ENCODE measurements at regions not wholly inside any gene's neighbourhood (a gene's known extent, or its start where the extent isn't known, plus 50 kb on each side); places are given as distances from the start of the nearest gene placed in this dataset.

DNA sequence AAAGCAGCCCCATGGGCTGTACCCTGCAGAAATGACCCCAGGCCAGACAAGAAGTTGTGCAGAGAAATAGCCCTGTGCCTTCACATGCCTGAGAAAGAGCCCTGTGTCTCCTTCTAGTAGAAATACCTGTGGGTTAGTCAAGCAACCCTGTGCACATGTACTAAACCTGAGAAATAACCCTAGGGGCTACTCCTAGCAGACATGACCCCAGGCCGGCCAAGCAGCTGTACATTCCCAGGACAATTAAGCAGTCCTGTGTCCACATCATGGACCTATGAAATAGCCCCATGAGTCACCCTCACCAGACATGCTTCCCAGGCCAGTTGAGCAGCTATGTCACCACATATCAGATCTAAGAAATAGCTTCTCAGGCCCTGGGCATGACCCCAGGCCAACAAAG, 519.7 kb upstream of the CA10 start:
- Histone ChIP-seq H3K4me3 (replicated peaks in 1 of 2; ENCODE audit: low read depth in 1 of 2, low read length in 2 of 2) (no peak overlapping the region), H3K79me2 (ENCODE audit: insufficient read depth, low read length) (no peaks in the 10 kb centered on the region), H3K27ac (ENCODE audit: low read depth, low read length) (no peak overlapping the region), H2AFZ (ENCODE audit: low read depth, low read length, poor library complexity, severe bottlenecking) (no peak overlapping the region), H3K4me2 (ENCODE audit: low read length) (no peak overlapping the region), H3K27me3 (ENCODE audit: insufficient read depth, low read length) (no peaks in the 10 kb centered on the region), H3K36me3 (ENCODE audit: control insufficient read depth in 1 of 2, insufficient read depth in 2 of 2, low read length in 2 of 2) (no peaks in the 10 kb centered on the region), H3K9me2 (ENCODE audit: insufficient read depth) (no peaks in the 10 kb centered on the region), H3K4me1 (ENCODE audit: control insufficient read depth in 1 of 2, insufficient read depth in 2 of 2, low read length in 2 of 2) (no peaks in the 10 kb centered on the region), H3K9ac (ENCODE audit: low read length) (no peak overlapping the region), H4K20me1 (ENCODE audit: insufficient read depth) (no peaks in the 10 kb centered on the region), H3K9me3 (ENCODE audit: control insufficient read depth in 1 of 2, insufficient read depth in 1 of 2, low read depth in 1 of 2, low read length in 2 of 2) (peaks cover 50 to 58% of the 10 kb centered on the region in 2 experiments; a peak in 3 of 4 replicates)
- DNase-seq (ENCODE audit: low read depth, low spot score) (no peak), ATAC-seq (no peak)
- intact Hi-C loops (cut with micrococcal nuclease) = no loop called here
- TF ChIP-seq POLR2AphosphoS5 (IDR thresholded peaks at IDR 0.05; ENCODE audit: low read depth, low read length) (no peak), YY1 (IDR thresholded peaks at IDR 0.05; ENCODE audit: extremely low read depth, insufficient replicate concordance, low read depth, low read length) (no peak), ELF1 (IDR thresholded peaks at IDR 0.05; ENCODE audit: borderline replicate concordance, low read depth) (no peak), EZH2 (IDR thresholded peaks at IDR 0.05) (no peak), CBX3 (IDR thresholded peaks at IDR 0.05; ENCODE audit: low read depth) (no peak), CEBPB (IDR thresholded peaks at IDR 0.05; ENCODE audit: low read depth) (no peak), SRF (IDR thresholded peaks at IDR 0.05; ENCODE audit: low read depth) (no peak), SP1 (IDR thresholded peaks at IDR 0.05; ENCODE audit: low read depth) (no peak), FOSL1 (IDR thresholded peaks at IDR 0.05; ENCODE audit: low read depth) (no peak), POLR2A (IDR thresholded peaks at IDR 0.05; ENCODE audit: borderline replicate concordance, extremely low read depth, insufficient read depth, insufficient read length) (no peak), JUND (IDR thresholded peaks at IDR 0.05) (no peak), EGR1 (IDR thresholded peaks at IDR 0.05; ENCODE audit: low read depth) (no peak), ZNF274 (IDR thresholded peaks at IDR 0.05; ENCODE audit: low read depth, low read length) (no peak)
- TF ChIP-seq, protein P1, sequence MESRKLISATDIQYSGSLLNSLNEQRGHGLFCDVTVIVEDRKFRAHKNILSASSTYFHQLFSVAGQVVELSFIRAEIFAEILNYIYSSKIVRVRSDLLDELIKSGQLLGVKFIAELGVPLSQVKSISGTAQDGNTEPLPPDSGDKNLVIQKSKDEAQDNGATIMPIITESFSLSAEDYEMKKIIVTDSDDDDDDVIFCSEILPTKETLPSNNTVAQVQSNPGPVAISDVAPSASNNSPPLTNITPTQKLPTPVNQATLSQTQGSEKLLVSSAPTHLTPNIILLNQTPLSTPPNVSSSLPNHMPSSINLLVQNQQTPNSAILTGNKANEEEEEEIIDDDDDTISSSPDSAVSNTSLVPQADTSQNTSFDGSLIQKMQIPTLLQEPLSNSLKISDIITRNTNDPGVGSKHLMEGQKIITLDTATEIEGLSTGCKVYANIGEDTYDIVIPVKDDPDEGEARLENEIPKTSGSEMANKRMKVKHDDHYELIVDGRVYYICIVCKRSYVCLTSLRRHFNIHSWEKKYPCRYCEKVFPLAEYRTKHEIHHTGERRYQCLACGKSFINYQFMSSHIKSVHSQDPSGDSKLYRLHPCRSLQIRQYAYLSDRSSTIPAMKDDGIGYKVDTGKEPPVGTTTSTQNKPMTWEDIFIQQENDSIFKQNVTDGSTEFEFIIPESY (IDR thresholded peaks at IDR 0.05; ENCODE audit: extremely low read depth, insufficient replicate concordance, low read length) = no peak
- TF ChIP-seq, protein P2, sequence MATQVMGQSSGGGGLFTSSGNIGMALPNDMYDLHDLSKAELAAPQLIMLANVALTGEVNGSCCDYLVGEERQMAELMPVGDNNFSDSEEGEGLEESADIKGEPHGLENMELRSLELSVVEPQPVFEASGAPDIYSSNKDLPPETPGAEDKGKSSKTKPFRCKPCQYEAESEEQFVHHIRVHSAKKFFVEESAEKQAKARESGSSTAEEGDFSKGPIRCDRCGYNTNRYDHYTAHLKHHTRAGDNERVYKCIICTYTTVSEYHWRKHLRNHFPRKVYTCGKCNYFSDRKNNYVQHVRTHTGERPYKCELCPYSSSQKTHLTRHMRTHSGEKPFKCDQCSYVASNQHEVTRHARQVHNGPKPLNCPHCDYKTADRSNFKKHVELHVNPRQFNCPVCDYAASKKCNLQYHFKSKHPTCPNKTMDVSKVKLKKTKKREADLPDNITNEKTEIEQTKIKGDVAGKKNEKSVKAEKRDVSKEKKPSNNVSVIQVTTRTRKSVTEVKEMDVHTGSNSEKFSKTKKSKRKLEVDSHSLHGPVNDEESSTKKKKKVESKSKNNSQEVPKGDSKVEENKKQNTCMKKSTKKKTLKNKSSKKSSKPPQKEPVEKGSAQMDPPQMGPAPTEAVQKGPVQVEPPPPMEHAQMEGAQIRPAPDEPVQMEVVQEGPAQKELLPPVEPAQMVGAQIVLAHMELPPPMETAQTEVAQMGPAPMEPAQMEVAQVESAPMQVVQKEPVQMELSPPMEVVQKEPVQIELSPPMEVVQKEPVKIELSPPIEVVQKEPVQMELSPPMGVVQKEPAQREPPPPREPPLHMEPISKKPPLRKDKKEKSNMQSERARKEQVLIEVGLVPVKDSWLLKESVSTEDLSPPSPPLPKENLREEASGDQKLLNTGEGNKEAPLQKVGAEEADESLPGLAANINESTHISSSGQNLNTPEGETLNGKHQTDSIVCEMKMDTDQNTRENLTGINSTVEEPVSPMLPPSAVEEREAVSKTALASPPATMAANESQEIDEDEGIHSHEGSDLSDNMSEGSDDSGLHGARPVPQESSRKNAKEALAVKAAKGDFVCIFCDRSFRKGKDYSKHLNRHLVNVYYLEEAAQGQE (IDR thresholded peaks at IDR 0.05; ENCODE audit: low read depth) = no peak
- TF ChIP-seq, protein P3, sequence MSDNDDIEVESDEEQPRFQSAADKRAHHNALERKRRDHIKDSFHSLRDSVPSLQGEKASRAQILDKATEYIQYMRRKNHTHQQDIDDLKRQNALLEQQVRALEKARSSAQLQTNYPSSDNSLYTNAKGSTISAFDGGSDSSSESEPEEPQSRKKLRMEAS (IDR thresholded peaks at IDR 0.05) = no peak
- TF ChIP-seq, protein P4, sequence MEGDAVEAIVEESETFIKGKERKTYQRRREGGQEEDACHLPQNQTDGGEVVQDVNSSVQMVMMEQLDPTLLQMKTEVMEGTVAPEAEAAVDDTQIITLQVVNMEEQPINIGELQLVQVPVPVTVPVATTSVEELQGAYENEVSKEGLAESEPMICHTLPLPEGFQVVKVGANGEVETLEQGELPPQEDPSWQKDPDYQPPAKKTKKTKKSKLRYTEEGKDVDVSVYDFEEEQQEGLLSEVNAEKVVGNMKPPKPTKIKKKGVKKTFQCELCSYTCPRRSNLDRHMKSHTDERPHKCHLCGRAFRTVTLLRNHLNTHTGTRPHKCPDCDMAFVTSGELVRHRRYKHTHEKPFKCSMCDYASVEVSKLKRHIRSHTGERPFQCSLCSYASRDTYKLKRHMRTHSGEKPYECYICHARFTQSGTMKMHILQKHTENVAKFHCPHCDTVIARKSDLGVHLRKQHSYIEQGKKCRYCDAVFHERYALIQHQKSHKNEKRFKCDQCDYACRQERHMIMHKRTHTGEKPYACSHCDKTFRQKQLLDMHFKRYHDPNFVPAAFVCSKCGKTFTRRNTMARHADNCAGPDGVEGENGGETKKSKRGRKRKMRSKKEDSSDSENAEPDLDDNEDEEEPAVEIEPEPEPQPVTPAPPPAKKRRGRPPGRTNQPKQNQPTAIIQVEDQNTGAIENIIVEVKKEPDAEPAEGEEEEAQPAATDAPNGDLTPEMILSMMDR (IDR thresholded peaks at IDR 0.05 in 2 of 3, conservative IDR thresholded peaks at IDR 0.05 in 1 of 3; ENCODE audit: borderline replicate concordance in 1 of 3, insufficient read depth in 1 of 3, low read depth in 2 of 3, low read length in 2 of 3) = no peak
- TF ChIP-seq, protein P5, sequence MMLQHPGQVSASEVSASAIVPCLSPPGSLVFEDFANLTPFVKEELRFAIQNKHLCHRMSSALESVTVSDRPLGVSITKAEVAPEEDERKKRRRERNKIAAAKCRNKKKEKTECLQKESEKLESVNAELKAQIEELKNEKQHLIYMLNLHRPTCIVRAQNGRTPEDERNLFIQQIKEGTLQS (IDR thresholded peaks at IDR 0.05) = no peak
- RAD21 ChIA-PET (ENCODE audit: low non-redundant PET in 1 of 2, low total read pairs in 2 of 2, uncharacterized antibody in 2 of 2, unreplicated experiment in 2 of 2) = no interaction called here
- POLR2A ChIA-PET = no interaction called here
- BruUV-seq (replicated peaks) = no TSS peak
- CTCF ChIA-PET = no interaction called here

All from HCT116 (cell line).